ENCODE measurements at regions not wholly inside any gene's neighbourhood (a gene's known extent, or its start where the extent isn't known, plus 50 kb on each side); places are given as distances from the start of the nearest gene placed in this dataset.

- no peaks in the 10 kb centered on the region for H3K9me2 ChIP-seq (ENCODE audit: insufficient read depth)
- 0 out of 2 replicates have a peak, but pooled peaks cover 5% of the 10 kb centered on the region for H3F3A ChIP-seq (ENCODE audit: insufficient read depth, low read depth)
- BruUV-seq (replicated peaks), result no TSS peak
- H4K20me1 ChIP-seq (ENCODE audit: insufficient read depth), result no peaks in the 10 kb centered on the region
- POLR2A ChIA-PET (ENCODE audit: unreplicated experiment), result no interaction called here
- intact Hi-C loops (cut with micrococcal nuclease; ENCODE audit: unreplicated experiment), result no loop called here
- CTCF ChIA-PET, result no interaction called here
- no peak for DNase-seq
- TF ChIP-seq EZH2 (IDR thresholded peaks at IDR 0.05; ENCODE audit: low read depth), result no peak
- TF ChIP-seq CTCF (conservative IDR thresholded peaks at IDR 0.05), result no peak
- no peaks in the 10 kb centered on the region for H3K79me2 ChIP-seq (ENCODE audit: low read depth)
- H2AFZ ChIP-seq, result no peak overlapping the region
- no peaks in the 10 kb centered on the region; the same call in 1 of the 2 replicates for H3K9me3 ChIP-seq (ENCODE audit: insufficient read depth, low read depth)
- H3K27ac ChIP-seq, result no peak overlapping the region
- H3K4me3 ChIP-seq, result no peak overlapping the region
- H3K27me3 ChIP-seq (ENCODE audit: insufficient read depth, low read depth), result no peaks in the 10 kb centered on the region
- H3K36me3 ChIP-seq (ENCODE audit: low read depth), result no peaks in the 10 kb centered on the region
- no peak overlapping the region for H3K4me2 ChIP-seq
- H3K4me1 ChIP-seq (replicated peaks; ENCODE audit: insufficient read depth), result peaks cover 17% of the 10 kb centered on the region; the same call in 1 of the 2 replicates
Measured at GRCh38 chr5:127231118-127231517, 59.5 kb upstream of the MEGF10 start.

DNA sequence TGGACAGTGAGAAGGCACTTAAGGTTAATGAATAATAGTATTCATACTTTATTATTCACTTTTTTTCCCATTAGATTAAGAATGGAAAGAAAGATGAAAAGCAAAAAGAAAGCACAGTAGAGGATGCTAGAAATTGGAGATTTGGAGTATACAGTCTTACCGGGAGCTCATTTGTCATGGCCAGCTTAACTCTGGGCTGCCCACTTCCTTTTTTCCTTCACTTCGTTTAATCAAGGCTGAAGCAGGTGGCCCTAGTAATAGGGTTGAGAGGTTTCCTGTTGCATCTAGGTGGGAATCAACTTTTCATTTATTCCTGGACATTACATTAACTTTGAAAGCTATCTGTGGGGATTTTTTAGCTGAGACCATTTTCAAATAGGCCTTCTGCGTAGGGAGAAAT lies 57.0 kb upstream of the MEGF10 start:
- TF ChIP-seq EZH2 (IDR thresholded peaks at IDR 0.05; ENCODE audit: low read depth) (no peak), CTCF (conservative IDR thresholded peaks at IDR 0.05) (no peak)
- ChIA-PET CTCF (no interaction called here), POLR2A (ENCODE audit: unreplicated experiment) (no interaction called here)

GRCh38 chr5:127235136-127235535 lies 55.5 kb upstream of the MEGF10 start:
- Histone ChIP-seq H3K9me2 (ENCODE audit: insufficient read depth) (no peaks in the 10 kb centered on the region), H3K4me1 (replicated peaks; ENCODE audit: insufficient read depth) (peaks cover 1% of the 10 kb centered on the region; the same call in 1 of the 2 replicates), H3K9me3 (ENCODE audit: insufficient read depth, low read depth) (no peaks in the 10 kb centered on the region; the same call in 1 of the 2 replicates), H3K4me3 (no peak overlapping the region), H4K20me1 (ENCODE audit: insufficient read depth) (no peaks in the 10 kb centered on the region), H2AFZ (no peak overlapping the region), H3K27ac (no peak overlapping the region), H3K27me3 (ENCODE audit: insufficient read depth, low read depth) (no peaks in the 10 kb centered on the region), H3K79me2 (ENCODE audit: low read depth) (no peaks in the 10 kb centered on the region), H3F3A (ENCODE audit: insufficient read depth, low read depth) (no peaks in the 10 kb centered on the region), H3K36me3 (ENCODE audit: low read depth) (no peaks in the 10 kb centered on the region), H3K4me2 (no peak overlapping the region)
- TF ChIP-seq EZH2 (IDR thresholded peaks at IDR 0.05; ENCODE audit: low read depth) (no peak), CTCF (conservative IDR thresholded peaks at IDR 0.05) (no peak)
- BruUV-seq (replicated peaks), result no TSS peak
- intact Hi-C loops (cut with micrococcal nuclease; ENCODE audit: unreplicated experiment), result no loop called here
- ChIA-PET POLR2A (ENCODE audit: unreplicated experiment) (no interaction called here), CTCF (no interaction called here)
- DNase-seq, result no peak

More for the DNA sequence above, 57.0 kb upstream of the MEGF10 start:
- H3K27ac ChIP-seq, result no peak overlapping the region
- DNase-seq, result no peak
- H3K9me3 ChIP-seq (ENCODE audit: insufficient read depth, low read depth), result no peaks in the 10 kb centered on the region; the same call in 1 of the 2 replicates
- H3F3A ChIP-seq (ENCODE audit: insufficient read depth, low read depth), result no peaks in the 10 kb centered on the region
- H3K27me3 ChIP-seq (ENCODE audit: insufficient read depth, low read depth), result no peaks in the 10 kb centered on the region
- intact Hi-C loops (cut with micrococcal nuclease; ENCODE audit: unreplicated experiment), result no loop called here
- H3K9me2 ChIP-seq (ENCODE audit: insufficient read depth), result no peaks in the 10 kb centered on the region
- H3K79me2 ChIP-seq (ENCODE audit: low read depth), result no peaks in the 10 kb centered on the region
- no peaks in the 10 kb centered on the region for H4K20me1 ChIP-seq (ENCODE audit: insufficient read depth)
- no peaks in the 10 kb centered on the region for H3K36me3 ChIP-seq (ENCODE audit: low read depth)
- no peak overlapping the region for H3K4me3 ChIP-seq
- peaks cover 10% of the 10 kb centered on the region; the same call in 1 of the 2 replicates for H3K4me1 ChIP-seq (replicated peaks; ENCODE audit: insufficient read depth)
- no TSS peak for BruUV-seq (replicated peaks)
- H3K4me2 ChIP-seq, result no peak overlapping the region
- no peak overlapping the region for H2AFZ ChIP-seq

Measured in PC-9 (cell line).